Upper lobe of left lung (tissue), 4 donors: ENCODE measurements at regions not wholly inside any gene's neighbourhood (a gene's known extent, or its start where the extent isn't known, plus 50 kb on each side); places are given as distances from the start of the nearest gene placed in this dataset.

Experiments
- CTCF ChIP-seq, 6 experiments: fragments of 450-650 bp in 4 of 6; fragments of 200-600 bp in 2 of 6; sonication (generic) in 2 of 6; IDR thresholded peaks; one replicate each; pipeline ENCODE4 v1.5.1; 2016 to 2019; ENCODE audit warnings: antibody characterized with exemption in 6 of 6
- EP300 ChIP-seq, 4 donors: sonication (generic); formaldehyde crosslinking; IDR thresholded peaks; one replicate each; pipeline ENCODE4 v1.5.1; 2017; ENCODE audit warnings: antibody characterized with exemption in 4 of 4, control low read depth in 2 of 4
- POLR2A ChIP-seq, 4 donors: fragments of 450-650 bp; IDR thresholded peaks; one replicate each; pipeline ENCODE4 v1.5.1; 2016 to 2017; ENCODE audit warnings: antibody characterized with exemption in 4 of 4, mild to moderate bottlenecking in 2 of 4
- POLR2AphosphoS5 ChIP-seq, 2 donors: sonication (generic); formaldehyde crosslinking; IDR thresholded peaks; one replicate each; pipeline ENCODE4 v1.5.1; 2017; ENCODE audit warnings: antibody characterized with exemption in 2 of 2

- TF ChIP-seq POLR2A (IDR thresholded peaks at IDR 0.05), result no peak
- no peak for TF ChIP-seq CTCF (IDR thresholded peaks at IDR 0.05)
- no peak for TF ChIP-seq EP300 (IDR thresholded peaks at IDR 0.05)
- no peak for TF ChIP-seq POLR2AphosphoS5 (IDR thresholded peaks at IDR 0.05)
These were observed 161.6 kb upstream of the MID1 start for GRCh38 chrX:10781847-10782530.
